22Rv1 (cell line): ENCODE measurements at regions not wholly inside any gene's neighbourhood (a gene's known extent, or its start where the extent isn't known, plus 50 kb on each side); places are given as distances from the start of the nearest gene placed in this dataset.

Experiments used
- CTCF ChIP-seq: fragments of 450-650 bp; IDR thresholded peaks from 2 replicates; pipeline ENCODE4 v1.5.1; 2017; ENCODE audit warnings: mild to moderate bottlenecking
- ZFX ChIP-seq: fragments of 450-650 bp; IDR thresholded peaks from 2 replicates; pipeline ENCODE4 v1.6.1; 2017; ENCODE audit warnings: antibody characterized with exemption, borderline replicate concordance

- TF ChIP-seq CTCF (no peak), ZFX (no peak)
These were observed 724.7 kb downstream of the MATN1 start for GRCh38 chr1:29998686-29999085.
